ENCODE measurements at regions not wholly inside any gene's neighbourhood (a gene's known extent, or its start where the extent isn't known, plus 50 kb on each side); places are given as distances from the start of the nearest gene placed in this dataset.

- TF ChIP-seq EZH2 (IDR thresholded peaks at IDR 0.05; ENCODE audit: borderline replicate concordance, low read length): no peak
- TF ChIP-seq CTCF (IDR thresholded peaks at IDR 0.05; ENCODE audit: low read length): no peak
Measured at GRCh38 chr3:124276133-124276532, 284.2 kb upstream of the ROPN1 start.
